CD4-positive, alpha-beta T cell treated with Interleukin-10 for 1 hour (primary cell): ENCODE measurements at regions not wholly inside any gene's neighbourhood (a gene's known extent, or its start where the extent isn't known, plus 50 kb on each side); places are given as distances from the start of the nearest gene placed in this dataset.

ENCODE experiments used
- DNase-seq: peaks from one replicate; pipeline ENCODE4 v3.0.0-alpha.2; 2020

DNA sequence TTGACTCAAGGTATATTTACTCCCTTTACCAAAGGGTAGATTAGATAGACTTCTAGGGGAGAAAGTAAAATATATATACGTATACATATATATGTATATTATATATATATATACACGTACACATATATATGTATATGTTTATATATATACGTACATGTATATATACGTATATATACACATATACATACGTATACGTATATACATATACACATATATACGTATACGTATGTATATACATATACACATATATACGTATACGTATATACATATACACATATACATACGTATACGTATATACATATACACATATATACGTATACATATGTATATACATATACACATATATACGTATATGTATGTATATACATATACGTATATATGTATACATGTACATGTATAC, 430.5 kb upstream of the ANO3 start:
- DNase-seq = no peak

DNA sequence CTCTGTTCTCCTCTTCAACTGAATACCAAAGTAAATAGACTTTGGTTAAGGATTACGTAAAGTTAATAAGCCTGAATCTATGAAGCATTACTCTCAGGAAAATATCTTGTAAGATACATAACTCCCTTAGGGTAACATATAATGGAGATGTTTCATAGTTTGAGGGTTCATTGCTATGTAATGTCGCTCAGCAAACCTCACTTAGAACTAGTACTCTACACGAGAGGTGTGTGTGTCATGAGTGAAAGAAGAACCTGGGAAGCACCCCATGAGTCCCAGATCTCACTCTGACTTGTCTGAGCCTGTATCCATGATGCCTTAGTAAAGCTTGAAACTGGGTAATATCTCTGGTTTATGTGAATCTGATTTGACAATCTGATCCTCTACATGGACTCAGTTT, 429.5 kb upstream of the ANO3 start:
- no peak for DNase-seq

DNA sequence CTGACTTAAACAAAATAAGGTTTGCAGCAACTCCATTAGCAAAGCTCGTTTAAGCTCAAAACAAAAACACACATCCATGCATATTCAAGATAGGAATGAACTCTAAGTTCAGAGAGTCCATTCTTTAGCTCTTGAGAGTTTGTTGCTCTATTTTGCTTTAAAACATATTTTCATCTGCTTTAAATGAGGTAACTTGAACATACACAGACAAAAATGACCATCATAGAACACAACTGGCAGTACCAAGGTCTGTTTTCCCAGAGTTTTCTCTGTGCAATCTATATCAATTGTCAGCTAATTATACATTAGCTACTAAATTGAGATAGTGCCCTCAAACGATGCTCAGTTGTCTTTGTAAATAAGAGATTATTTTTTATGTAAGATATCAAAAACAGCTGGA, 423.2 kb upstream of the ANO3 start:
- DNase-seq = no peak

DNA sequence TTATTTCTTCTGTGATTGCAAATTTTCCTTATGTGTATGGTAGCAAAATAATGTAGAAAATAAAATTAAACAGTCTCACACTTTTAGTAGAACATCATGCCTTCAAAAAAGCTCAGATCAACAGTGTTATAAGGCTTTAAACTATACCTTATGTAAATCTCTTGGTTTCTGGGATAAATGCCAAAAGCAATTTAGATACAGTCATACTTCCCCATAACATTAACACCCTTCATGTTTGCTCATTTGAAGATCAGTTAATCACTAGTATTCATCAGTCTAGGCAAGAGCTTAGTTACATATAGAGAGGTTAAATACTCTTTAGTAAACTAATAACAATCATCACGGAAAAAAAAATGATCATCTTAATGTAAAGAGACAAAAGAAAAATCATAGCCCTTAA, 421.8 kb upstream of the ANO3 start:
- DNase-seq = no peak

DNA sequence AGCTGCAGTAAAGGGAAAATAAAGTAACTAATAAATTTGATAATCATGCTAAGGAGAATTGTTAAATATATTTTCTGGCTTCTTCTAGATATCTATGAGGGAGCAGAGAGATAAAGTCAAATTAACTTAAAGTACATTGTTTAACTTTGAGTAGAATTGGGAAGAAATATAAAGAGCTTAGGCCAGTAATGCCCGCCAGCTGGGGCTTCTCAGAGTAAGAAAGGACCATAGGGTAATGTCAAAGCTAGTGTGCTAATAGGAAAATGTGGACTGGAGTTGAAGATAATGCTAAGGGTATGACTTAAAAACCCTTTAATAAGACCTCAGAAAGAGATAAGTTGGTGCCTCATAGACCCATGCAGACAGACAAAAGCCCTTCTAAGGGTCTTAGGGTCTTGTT, 411.6 kb upstream of the ANO3 start:
- DNase-seq = no peak

DNA sequence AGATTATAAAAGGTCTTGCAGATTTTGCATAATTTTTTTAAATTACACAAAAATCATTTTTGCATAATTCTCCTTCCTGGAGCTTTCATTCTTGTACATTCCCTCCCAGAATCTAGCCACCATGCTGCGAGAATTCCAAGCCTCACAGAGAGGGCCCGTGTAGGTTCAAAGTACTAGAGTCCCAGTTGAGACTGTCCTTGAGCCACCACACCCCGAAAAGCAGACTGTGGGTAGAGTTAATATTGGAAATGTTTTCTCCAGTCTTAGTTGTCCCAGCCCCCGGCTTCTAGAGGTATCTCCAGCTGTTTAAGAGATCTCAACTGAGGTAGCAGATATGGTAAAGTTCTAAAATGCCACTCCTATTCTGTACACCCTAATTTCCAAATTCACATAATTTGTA, 407.3 kb upstream of the ANO3 start:
- DNase-seq = no peak

DNA sequence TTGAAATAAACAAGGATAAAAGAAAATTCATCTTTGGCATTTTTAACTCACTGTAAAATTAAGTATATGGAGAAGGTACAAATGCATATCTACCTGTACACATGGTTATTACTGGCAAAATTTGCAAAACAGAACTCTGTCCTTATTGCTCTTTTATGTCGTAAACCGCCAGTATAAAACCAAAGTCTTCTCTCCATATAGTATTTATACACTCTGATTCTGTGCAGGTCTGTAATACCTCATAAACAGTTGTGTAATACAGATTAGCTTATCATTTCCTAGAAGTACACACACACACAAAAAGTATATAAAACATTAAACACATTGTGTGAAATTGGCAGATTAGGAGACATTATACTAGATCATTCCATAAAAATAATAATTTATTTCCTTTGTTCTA, 406.6 kb upstream of the ANO3 start:
- DNase-seq = no peak

DNA sequence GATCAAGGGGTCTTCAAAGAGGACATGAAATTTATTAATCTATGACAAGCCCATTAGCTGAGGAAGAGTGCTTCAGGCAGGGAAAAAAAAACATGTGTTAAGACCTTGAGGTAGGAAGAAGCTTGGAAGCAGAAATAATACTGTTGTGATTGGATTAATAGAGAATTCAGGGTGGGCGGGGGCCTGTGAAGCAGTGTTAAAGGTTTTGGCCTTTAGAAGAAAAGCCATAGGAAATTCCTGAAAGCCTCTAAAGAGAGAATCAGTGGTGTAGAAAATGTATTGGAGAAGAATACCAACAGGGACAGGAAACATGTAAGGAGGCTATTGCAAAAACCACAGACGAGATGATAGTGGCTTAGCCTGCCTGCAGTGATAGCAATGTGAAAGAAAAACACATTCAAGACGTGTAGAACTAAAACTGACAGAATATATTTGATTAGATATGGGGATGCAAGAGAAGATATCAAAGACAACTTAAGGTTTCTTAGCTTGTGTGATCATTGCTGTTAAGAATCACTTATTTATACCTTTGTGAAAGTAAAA, 404.4 kb upstream of the ANO3 start:
- no peak for DNase-seq

DNA sequence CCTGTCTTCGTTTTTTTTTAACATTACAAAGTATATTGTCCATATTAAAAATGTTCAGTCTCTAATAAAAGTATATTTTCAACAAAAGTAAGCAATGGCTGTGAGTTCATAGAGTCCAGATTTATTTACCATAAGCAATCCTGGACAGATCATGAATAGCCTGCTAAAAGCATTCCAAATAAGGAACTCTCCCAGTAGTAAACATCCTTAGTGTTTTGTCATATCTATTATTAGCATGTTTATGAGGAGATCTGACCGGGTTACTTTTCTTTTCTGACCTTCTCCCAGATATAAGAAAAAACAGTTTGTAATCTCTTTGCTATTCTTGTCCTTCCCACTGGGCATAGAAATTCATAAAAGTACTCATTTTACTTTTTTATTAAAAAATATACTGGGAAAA, 403.9 kb upstream of the ANO3 start:
- DNase-seq = no peak

DNA sequence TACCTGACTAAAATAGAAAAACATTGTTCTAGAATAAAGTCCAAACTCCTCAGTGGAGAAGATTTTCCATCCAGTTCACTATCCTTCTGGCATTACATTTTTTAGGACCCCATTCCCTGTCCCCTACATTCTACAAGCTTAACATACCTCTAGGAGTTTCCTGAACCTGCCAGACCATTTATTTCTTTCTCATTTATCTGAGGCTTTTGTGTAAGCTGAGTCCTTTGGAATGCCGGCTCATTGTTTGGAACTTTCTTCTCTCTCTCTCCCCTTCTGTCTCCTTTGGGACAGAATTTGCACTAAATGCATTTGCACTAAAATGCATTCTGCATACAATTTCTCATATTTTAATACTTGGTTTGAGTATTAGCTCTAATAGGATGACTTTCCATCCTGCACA, 393.0 kb upstream of the ANO3 start:
- no peak for DNase-seq

DNA sequence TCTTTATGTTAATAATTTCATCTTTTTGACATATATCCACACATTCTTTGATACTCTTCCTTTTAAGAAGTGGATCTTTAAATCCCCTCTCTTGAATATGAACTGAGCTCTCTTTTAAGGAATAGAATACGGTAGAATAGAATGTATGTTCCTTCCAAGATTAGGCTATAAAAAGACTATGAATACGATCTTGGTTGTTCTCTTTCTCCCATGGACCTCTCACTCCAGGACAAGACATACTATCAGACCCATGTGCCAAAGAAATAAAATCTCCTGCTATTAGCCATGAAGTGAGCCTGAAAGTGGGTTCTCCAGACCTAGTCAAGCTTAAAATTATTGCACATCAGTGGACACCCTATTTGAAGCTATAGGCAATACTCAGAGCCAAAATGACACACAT, 392.2 kb upstream of the ANO3 start:
- DNase-seq = no peak

DNA sequence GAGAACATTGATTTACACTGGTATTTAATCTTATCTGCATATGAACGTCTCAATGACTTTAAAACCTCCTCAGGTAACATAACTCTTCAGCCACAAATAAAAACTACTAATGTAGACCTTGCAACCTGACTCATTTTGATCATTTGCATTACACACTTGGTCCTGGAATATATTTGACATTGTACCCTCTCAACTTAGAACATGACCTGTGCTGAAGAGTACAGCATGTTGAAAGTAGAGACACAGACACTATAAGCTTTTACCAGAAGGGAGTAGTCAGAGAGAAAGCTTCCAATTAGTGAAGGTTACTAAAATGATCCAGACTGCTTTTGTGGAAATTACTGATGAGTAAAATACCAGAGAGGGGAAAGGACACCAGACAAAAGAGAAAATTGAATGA, 390.6 kb upstream of the ANO3 start:
- DNase-seq = no peak

DNA sequence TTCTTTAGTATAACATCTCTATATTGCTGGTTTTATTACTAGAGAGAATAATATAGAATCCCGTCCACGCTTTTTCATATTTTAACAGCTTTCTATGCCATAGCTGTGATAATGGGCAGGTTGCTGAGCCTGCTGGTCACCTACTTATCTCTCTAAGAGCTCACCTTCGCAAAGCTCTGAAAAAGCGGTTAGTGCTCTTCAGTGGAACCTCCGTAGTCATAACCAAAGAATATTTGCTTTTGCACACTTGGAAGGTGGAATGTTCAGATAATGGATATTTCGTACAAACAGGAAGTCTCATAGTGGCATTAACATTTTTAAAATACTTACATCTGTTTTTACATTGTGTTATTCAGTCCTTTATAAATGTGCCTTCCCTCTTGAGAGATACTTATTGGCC, 388.9 kb upstream of the ANO3 start:
- DNase-seq = no peak

DNA sequence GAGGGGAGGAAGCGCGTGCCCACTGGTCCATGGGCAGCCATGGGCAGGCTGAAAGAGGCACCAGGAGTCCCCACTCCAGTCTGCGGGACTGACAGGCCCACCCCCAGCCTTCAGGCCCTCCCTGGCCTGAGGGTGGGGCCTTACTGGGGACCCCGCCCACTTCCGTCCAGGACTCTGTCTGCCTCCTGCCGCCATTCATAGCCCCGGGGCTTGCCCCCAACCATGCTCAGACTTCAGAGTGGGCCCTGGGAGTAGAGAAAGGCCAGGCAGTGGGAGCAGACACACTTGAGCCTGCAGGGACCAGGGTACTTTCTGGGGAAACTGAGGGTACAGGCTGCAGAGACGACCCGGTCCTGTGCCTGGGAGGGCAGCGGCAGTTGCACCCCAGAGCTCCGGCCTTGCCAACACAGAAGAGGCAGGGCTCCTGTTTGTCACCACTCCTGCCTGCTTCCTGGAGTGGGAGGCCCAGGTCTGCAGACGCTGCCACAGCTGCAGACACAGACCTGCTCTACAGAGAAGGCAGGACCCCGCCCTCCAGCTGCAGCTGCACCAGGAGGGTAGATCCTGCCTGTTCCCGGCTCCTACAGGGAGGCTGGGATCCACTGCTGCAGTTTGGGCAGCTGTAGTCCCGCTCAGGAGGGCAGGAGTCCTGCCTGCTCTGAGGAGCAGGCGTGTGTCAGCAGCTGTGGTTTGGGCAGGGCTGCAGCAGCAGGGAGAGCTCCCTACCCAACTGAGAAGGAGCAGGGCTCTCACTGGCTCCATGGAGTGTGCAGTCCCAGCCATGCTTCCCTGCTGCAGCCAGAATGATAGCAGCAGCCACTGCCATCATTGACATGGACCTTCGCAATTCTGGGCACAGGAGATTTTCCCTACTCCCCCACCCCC, 387.9 kb upstream of the ANO3 start:
- no peak for DNase-seq

DNA sequence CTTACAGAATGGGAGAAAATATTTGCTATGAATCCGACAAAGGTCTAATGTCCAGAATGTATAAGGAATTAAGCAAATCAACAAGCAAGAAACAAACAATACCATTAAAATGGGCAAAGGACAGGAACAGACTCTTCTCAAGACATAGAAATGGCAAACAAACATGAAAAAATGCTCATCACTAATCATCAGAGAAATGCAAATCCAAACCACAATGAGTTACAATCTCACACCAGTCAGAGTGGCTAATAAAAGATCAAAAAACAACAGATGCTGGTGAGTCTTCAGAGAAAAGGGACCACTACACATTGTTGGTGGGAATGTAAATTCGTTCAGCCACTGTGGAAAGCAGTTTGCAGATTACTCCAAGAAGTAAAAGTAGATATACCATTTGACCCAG, 382.0 kb upstream of the ANO3 start:
- DNase-seq = no peak

DNA sequence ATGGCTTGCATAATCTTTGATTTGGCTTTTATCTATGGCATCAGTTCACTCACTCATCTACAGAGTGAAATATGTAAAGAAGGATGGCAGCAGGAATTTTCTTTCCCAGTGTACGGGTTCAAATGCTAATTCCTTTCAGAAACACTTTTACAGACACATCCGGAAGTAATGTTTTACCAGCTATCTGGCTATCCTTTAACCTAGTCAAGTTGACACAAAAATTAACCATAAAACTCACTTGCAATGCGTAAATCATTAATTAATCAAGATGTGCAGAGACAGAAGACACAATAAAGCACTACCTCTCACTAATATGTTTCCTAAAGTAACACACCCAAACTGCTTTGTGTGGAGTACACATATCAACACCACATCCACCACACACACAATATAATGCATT, 378.9 kb upstream of the ANO3 start:
- no peak for DNase-seq

DNA sequence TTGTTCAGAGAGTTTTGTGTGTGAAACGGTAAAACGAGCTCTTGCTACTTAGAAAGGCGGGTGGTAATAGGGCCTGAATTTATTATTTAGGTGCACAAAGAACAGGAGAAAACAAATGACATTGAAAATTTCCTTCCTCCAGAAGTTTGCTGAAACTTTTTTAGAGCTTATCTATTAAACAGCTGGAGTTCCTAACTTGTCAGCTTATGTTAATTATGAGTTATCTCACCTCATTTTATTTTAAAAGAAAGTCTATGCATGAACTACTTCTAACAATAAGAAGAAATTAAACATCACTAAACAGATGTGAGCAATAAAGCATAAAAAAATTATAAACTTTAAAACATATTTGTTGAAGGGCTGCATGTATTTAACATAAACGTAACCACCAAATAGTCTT, 373.9 kb upstream of the ANO3 start:
- DNase-seq = no peak

DNA sequence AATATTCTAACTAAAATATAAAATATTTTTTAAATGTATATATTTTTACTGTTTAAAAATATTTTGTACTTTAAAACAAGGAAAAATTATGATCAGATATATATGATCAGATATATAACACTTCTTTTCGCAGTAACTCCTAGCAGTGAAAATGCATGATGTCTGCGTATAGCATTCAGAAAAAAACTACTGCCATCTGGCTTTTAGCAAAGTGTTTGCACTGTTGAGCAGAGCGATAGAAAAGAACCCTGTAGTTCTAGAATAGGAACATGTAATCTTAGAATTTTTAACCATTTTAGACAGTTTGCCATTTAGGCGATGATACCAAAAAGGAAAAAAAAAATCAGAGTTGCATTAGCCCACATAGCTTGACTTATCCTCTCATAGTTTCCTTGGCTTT, 370.4 kb upstream of the ANO3 start:
- DNase-seq = no peak

DNA sequence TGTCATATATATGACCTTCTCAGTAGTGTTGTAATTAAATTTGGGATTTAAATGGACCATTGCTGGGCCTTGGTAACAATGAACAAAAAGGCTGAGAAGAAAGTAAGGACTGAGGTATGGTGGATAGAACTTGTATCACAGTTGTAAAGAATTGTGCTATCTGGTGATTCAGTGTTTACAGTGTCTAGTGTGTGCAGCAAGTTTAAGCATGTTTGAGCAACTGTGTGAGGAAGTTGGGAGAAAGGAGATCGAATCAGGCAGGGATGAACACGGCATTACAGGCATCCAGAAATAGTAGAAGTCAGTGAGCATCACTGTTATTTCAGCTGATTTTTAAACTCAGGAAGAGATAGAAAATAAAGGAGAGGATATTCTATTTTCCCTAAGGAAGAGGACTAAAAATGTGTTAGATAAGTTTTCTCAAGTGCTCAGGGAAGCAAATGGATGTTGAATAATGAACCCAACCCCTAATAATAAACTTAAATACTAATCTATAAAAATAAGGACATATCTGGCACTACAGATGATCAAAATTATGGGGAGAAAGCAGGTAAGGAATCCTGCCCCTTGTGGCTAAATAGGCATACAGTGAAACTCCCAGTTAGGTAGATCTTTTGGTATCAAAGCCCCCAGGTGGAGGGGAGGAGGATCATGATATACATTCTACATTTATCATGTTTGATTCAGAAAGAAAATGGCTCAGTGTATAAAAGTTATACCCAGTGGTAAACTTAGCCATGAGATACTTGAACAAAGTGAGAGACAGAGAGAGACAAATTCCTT, 361.0 kb upstream of the ANO3 start:
- DNase-seq = no peak

DNA sequence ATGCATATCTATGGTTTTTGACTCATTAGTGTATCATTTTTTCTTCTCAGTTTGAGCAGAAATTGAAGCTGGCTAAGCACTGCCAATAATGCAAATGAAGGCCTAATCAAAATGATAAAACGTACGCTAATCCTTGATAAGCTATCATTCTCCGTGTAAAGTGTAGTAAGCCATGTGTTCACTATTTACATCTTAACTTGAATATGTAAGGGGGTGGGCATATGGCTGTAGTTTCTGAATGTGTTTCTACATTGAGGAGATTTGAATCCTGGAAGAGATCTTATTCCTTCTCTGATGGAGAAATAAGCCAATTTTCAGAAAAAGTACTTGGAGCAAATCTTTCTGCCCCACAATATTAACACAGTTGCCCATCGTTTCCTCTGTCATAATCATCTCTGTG, 351.8 kb upstream of the ANO3 start:
- DNase-seq = no peak

DNA sequence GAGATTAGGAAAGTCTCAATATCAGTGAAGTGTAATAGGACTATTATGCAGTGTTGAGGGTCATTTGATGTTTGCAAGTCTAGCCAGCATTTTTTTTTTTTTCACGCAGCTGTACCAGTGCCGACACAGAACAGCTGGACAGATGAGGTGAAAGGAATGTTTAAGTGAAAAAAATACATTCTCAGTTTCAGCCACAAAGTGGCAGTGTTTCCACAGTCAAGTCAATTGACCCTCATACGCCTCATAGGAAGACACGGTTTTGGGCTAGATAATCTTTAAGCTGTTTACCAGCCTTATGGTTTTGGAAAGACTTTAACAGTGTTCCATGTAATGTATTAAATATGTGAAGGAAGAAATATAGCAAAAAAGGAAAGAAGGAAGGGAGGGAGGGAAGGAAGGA, 349.9 kb upstream of the ANO3 start:
- DNase-seq = no peak

DNA sequence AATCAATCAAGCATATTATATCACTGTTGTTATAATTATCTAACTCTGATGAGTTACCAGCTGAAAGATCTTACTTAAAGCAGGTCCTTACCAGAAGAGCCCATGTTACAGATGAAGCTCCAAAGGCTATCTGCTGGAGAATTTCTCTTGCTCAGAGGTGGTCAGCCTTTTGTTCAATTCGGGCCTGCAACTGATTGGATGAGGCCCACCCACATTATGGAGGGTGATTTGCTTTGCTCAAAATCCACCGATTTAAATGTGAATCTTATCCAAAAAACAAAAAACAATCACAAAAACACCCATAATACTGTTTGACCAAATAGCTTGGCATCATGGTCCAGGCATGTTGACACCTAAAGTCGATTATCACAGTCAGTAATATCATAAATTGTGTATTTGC, 348.6 kb upstream of the ANO3 start:
- no peak for DNase-seq

DNA sequence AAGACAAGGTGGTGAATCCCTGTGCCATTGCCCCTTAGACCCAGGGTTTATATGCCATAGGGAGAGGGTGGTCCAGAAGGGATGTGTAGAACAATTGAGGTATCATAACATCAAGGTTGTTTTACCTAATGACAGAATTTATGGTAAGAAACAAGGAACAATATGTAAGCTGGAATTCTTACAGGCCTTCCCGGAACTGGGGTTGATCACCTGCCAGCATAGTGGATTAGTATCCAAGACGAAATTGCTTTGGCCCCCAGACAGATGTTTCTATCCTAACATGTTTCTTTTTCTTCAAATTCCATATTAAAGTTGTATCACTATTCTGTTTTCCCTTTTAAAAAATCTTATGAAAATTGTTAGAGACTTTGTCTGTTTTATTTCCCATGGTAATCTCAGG, 343.8 kb upstream of the ANO3 start:
- DNase-seq = no peak

DNA sequence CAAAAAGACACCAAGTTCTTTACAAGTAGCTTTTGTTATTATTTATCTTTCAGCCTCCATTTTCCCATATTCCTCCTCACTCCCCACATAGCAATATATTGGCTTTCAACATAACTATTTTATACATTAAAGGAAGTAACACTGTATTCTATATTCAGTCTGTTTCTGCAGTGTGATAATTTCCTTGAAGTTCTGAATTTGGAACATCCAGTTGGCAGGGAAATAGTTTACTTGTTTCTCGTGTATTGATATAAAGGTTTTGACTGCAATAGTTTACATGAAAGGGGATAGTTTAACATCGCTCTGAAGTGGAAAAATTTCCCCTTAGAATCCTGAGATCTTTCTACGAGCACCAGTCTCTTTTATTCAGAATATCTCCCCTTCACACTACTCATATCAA, 341.5 kb upstream of the ANO3 start:
- DNase-seq = no peak
